ENCODE measurements at regions not wholly inside any gene's neighbourhood (a gene's known extent, or its start where the extent isn't known, plus 50 kb on each side); places are given as distances from the start of the nearest gene placed in this dataset.

DNA sequence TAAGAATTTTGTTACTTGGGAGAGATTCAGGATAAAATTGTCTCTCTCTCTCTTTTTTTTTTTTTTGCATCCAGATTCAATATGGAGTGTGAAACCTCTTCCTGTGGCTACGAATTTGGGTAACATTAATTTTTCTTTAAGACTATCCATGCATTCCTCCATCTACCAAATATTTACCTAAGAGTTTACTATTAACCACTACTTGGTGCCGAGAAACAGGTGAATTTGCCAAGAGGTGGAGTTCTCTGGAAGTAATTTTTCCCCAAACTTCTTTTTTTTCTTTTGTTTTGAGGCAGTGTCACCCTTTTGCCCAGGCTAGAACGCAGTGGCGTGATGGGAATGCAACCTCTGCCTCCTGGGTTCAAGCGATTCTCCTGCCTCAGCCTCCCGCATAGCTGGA, 206.3 kb upstream of the VLDLR start:
- no peaks in the 10 kb centered on the region for H3K4me1 ChIP-seq
- WGBS, 2 donors = 78 to 84% methylated on average over 6 of the region's 6 CpGs
- DNase-seq (no peak), ATAC-seq (ENCODE audit: low FRiP score in 2 of 2) (no peak)
- TF ChIP-seq EP300 (IDR thresholded peaks at IDR 0.05) = no peak
- no peak for TF ChIP-seq POLR2AphosphoS5 (IDR thresholded peaks at IDR 0.05)
- no peak for TF ChIP-seq POLR2A (IDR thresholded peaks at IDR 0.05)
- TF ChIP-seq, protein P1, sequence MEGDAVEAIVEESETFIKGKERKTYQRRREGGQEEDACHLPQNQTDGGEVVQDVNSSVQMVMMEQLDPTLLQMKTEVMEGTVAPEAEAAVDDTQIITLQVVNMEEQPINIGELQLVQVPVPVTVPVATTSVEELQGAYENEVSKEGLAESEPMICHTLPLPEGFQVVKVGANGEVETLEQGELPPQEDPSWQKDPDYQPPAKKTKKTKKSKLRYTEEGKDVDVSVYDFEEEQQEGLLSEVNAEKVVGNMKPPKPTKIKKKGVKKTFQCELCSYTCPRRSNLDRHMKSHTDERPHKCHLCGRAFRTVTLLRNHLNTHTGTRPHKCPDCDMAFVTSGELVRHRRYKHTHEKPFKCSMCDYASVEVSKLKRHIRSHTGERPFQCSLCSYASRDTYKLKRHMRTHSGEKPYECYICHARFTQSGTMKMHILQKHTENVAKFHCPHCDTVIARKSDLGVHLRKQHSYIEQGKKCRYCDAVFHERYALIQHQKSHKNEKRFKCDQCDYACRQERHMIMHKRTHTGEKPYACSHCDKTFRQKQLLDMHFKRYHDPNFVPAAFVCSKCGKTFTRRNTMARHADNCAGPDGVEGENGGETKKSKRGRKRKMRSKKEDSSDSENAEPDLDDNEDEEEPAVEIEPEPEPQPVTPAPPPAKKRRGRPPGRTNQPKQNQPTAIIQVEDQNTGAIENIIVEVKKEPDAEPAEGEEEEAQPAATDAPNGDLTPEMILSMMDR (IDR thresholded peaks at IDR 0.05) = no peak
- H3K27ac ChIP-seq = no peak overlapping the region
- H3K9me3 ChIP-seq = no peaks in the 10 kb centered on the region
- H3K36me3 ChIP-seq = no peaks in the 10 kb centered on the region
- H3K4me3 ChIP-seq = no peak overlapping the region
- no peaks in the 10 kb centered on the region for H3K27me3 ChIP-seq

DNA sequence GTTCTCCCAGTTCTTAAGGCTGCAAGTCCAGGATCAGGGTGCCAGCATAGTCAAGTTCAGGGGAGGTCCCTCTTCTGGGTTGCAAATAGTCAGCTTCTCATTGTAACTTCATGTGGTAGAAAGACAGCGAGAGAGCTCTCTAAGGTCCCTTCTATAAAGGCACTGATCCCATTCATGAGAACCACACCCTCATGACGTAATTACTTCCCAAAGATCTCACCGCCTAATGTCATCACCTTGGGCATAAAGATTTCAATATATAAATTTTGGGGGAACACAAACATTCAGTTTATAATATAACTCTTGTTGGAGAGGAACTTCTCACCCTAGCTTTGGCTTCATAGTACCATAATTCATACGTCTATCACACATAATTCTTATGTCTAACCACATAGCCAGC, 203.9 kb upstream of the VLDLR start:
- no peak for DNase-seq
- 89 to 90% methylated on average over 4 of the region's 4 CpGs for WGBS, 2 donors
- ATAC-seq (ENCODE audit: low FRiP score in 2 of 2) = no peak
- no peaks in the 10 kb centered on the region for H3K9me3 ChIP-seq
- H3K4me1 ChIP-seq = no peaks in the 10 kb centered on the region
- H3K4me3 ChIP-seq = no peak overlapping the region
- no peak overlapping the region for H3K27ac ChIP-seq
- no peak for TF ChIP-seq POLR2A (IDR thresholded peaks at IDR 0.05)
- no peak for TF ChIP-seq EP300 (IDR thresholded peaks at IDR 0.05)
- TF ChIP-seq POLR2AphosphoS5 (IDR thresholded peaks at IDR 0.05) = no peak
- TF ChIP-seq, protein P1 (IDR thresholded peaks at IDR 0.05) = no peak
- no peaks in the 10 kb centered on the region for H3K36me3 ChIP-seq
- H3K27me3 ChIP-seq = no peaks in the 10 kb centered on the region

DNA sequence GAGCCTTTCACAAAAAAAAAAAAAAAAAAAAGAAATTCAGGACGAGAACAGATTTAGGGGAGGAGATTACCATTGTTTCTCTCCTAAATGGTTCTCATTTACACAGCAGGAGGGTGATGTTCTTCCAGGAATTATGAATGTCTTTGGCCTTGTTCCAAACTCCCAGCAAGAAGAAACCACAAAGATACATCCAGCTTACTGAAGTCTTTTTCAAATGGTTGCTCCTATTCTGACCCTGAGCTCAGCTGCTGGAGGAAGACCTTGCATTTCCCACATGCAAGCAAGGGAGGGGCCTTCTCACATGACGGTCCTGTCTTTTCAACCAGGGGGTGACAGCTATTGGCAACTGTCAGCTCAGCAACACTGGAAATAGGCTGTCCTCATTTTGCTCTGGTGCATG, 203.0 kb upstream of the VLDLR start:
- no peak for ATAC-seq (ENCODE audit: low FRiP score in 2 of 2)
- WGBS, 2 donors = 34 to 50% methylated on average over 2 of the region's 2 CpGs
- TF ChIP-seq POLR2AphosphoS5 (IDR thresholded peaks at IDR 0.05) = no peak
- TF ChIP-seq POLR2A (IDR thresholded peaks at IDR 0.05) = no peak
- no peak for TF ChIP-seq EP300 (IDR thresholded peaks at IDR 0.05)
- TF ChIP-seq, protein P1 (IDR thresholded peaks at IDR 0.05) = no peak

DNA sequence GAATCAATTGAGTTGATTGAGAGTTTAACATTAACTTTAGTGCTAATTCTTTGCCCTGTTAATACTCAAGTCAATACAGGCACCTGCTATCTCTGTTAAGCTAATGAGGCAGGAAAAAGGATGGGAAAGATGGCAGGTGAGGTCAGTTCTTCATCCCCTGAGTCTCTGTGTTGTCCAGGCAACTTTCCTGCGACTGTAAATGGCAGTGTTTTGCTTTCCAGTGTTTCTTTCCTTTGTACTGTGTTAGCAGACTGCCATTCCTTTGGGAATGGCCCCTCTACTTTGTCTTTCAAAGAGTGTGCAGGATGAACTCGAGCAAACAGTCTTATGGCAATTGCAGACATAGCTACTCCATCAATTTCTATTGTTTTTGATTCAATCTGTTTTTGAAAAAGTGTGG, 202.2 kb upstream of the VLDLR start:
- Histone ChIP-seq H3K4me1 (peaks cover 0 to 4% (median 0%) of the 10 kb centered on the region in 4 donors), H3K4me3 (no peak overlapping the region), H3K27ac (no peak overlapping the region), H3K27me3 (no peaks in the 10 kb centered on the region), H3K36me3 (no peaks in the 10 kb centered on the region), H3K9me3 (no peaks in the 10 kb centered on the region)
- DNase-seq (no peak), ATAC-seq (ENCODE audit: low FRiP score in 2 of 2) (no peak)
- WGBS, 2 donors = 41 to 58% methylated on average over 2 of the region's 2 CpGs
- TF ChIP-seq POLR2A (IDR thresholded peaks at IDR 0.05) (no peak), POLR2AphosphoS5 (IDR thresholded peaks at IDR 0.05) (no peak), EP300 (IDR thresholded peaks at IDR 0.05) (no peak)
- TF ChIP-seq, protein P1 (IDR thresholded peaks at IDR 0.05) = no peak

More for the DNA sequence above, 203.0 kb upstream of the VLDLR start:
- no peak overlapping the region for H3K4me3 ChIP-seq
- H3K4me1 ChIP-seq = no peaks in the 10 kb centered on the region
- H3K27me3 ChIP-seq = no peaks in the 10 kb centered on the region
- no peak for DNase-seq
- H3K9me3 ChIP-seq = no peaks in the 10 kb centered on the region
- no peak overlapping the region for H3K27ac ChIP-seq
- no peaks in the 10 kb centered on the region for H3K36me3 ChIP-seq

DNA sequence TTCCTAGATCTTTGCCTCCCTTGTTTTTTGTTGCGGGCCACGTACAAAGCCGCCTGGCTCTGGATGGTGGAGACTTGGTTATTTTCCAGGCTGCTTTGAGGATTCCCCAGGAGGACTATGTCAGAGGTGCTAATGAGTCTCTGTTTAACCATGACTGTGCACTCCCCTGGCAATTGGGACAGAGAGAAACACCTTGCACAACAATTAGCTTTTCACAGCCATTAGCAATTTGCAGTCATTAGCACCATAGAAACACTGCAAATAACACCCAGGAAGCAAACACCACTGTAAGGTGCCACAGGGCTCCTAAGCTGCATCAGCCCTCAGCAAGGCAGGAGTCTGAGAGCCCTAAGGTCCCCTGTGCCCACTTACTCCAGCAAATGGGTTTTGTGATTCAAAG, 201.0 kb upstream of the VLDLR start:
- WGBS, 2 donors = 67 to 76% methylated on average over 3 of the region's 3 CpGs
- Histone ChIP-seq H3K9me3 (no peaks in the 10 kb centered on the region), H3K4me1 (peaks cover 0 to 10% (median 2%) of the 10 kb centered on the region in 4 donors), H3K4me3 (no peak overlapping the region), H3K36me3 (no peaks in the 10 kb centered on the region), H3K27me3 (no peaks in the 10 kb centered on the region), H3K27ac (no peak overlapping the region)
- DNase-seq (no peak), ATAC-seq (ENCODE audit: low FRiP score in 2 of 2) (no peak)
- TF ChIP-seq EP300 (IDR thresholded peaks at IDR 0.05) (no peak), POLR2A (IDR thresholded peaks at IDR 0.05) (no peak)
- TF ChIP-seq, protein P1 (IDR thresholded peaks at IDR 0.05) = no peak

Data from upper lobe of left lung (tissue), 6 donors.